ENCODE measurements at regions not wholly inside any gene's neighbourhood (a gene's known extent, or its start where the extent isn't known, plus 50 kb on each side); places are given as distances from the start of the nearest gene placed in this dataset.

DNA sequence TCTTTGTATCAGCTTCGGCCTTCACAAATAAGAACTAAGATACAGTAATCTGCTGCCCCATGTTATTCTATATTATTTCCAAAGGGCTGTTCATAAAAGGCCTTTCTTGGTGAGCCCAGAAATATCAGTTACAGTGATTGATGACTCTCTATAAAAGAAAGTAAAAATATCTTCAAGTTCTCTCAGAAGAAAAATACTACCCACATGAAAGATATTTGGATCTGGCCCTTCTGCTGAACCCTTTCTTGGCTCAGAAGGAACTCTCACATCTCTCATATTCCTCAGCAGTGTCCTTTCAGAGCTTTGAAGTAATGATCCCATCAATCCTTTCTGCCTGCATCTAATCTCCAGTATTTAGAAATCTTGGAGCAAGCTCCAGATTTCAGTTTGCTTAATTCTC is 76.3 kb upstream of the SLITRK1 start:
- no peak for DNase-seq

DNA sequence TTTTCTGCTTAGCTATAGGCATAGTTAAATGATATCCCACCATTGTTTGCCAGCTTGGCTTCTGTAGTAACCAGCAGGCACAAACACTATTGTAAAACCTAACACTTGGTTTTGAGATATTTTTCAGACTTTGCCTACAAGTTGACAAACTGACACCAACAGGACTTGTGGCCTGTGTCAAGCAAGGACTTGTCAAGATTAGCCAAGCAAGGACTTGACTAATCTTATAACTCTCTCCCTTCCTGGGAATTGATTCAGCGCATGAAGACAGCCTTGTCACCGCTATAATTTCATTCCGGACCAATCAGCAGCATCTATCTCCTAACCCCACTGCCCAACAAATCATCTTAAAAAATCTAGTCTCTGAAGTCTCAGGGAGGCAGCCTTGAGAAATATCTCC is 72.7 kb upstream of the SLITRK1 start:
- no peak for DNase-seq

GRCh38 chr13:83953916-83954315 is 71.6 kb upstream of the SLITRK1 start:
- DNase-seq = no peak

DNA sequence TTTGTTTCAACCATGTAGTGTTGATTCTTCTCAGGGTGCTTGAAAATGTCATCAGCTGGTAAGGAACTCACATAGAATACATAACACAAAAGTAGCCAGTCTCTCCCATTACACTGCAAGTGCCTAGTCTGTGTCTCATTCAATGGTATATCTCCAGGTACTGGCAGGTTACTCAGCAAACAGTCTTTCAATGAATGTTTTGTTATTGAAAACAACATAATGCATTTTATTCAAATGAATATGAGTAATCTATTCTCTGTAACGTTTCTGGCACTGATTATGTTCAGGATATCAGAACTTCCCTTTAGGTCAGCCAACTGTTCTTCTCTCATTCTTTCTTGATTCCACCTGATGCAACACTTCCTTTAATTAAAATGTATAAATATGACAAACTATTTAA is 68.0 kb upstream of the SLITRK1 start:
- no peak for DNase-seq

DNA sequence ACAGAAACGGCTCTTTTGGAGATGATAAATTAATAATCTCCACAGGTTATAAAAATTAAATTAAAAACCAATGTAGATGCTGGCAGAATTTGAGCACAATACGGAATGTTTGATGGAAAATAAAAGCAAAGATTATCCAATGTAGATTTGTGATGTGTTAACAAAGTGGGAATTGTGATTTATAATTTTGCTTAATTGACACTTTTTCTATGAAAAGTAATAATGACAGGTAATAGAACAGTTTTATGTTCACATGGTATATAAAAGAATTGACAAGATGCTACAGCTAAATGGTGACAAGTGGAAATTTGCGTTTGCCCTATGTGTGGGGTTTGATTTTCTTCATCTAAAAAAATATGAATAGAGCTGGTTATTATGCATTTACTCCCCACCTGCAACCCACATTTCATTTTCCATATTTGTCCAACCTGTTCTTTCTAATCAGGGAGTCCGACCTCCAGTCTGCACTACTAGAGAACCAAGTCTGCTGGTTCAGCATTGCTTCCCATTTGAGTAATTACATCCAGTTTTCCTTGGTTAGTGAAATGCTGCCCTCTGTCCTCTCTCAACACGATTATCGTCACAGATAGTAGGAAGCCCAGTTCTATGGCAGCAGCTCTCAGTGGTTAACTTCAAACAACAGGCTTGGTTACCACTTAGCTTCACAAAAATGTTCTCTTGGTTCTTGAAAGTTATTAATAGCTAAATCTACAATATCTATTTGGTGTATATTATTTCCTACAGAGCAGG is 61.4 kb upstream of the SLITRK1 start:
- DNase-seq = no peak

GRCh38 chr13:83941701-83942335 is 59.5 kb upstream of the SLITRK1 start:
- no peak for DNase-seq

DNA sequence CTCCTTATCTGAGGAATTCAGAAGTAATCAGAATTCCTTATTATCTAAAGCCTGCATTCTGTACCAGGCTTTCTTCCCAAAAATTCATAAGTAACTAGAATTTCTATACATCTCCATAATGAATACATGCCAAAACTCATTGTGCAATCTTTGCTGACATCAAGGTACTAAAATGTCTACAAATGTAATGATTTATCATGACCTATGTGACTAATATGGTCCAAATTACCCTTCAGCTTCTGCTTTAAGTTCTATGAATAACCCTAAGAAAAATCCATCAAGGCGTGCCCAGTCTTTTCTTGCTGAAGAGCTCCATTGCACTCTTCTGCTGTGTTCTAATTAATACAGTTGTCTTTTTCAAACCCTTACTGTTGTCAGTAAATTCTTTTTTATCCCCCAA is 58.5 kb upstream of the SLITRK1 start:
- DNase-seq = no peak

- no peak for DNase-seq
These were observed 55.3 kb upstream of the SLITRK1 start for GRCh38 chr13:83937579-83937978.

DNA sequence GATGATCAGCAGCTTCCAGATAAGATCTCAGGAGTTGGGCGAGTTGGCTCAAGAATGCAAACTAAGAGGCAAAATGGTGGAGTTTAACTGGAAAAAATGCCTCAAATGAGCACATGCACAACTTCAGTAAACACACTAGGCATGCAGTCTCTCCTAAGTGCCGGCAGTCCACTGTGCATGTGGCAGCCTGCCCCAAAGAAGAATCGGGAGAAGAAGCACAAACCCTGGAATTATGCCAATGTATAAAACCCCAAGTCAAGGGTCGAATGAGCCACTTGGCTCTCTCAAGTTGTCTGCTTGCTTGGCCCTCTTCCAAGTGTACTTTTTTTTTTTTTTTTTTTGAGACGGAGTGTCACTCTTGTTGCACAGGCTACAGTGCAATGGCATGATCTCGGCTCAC is 53.3 kb upstream of the SLITRK1 start:
- no peak for DNase-seq

Measured in SIG-M5 (cell line).